H1 (cell line): ENCODE measurements at regions not wholly inside any gene's neighbourhood (a gene's known extent, or its start where the extent isn't known, plus 50 kb on each side); places are given as distances from the start of the nearest gene placed in this dataset.

Source experiments
- CTCF ChIA-PET: fragments of 300-600 bp; sonication (Branson Sonifier 250); formaldehyde crosslinking; loops from one replicate; lab custom pipeline; 2021; ENCODE audit not compliant: partially characterized antibody; lab: Charles Lee
- POLR2A ChIA-PET: fragments of 300-600 bp; sonication (Branson Sonifier 250); formaldehyde crosslinking; loops from one replicate; lab custom pipeline; 2021; ENCODE audit warnings: inconsistent platforms; ENCODE audit not compliant: partially characterized antibody; lab: Charles Lee
- DNase-seq, 2 experiments: peaks; one replicate each; pipeline versions ENCODE4 v3.0.0 to v3.0.0-alpha.2; 2010 to 2022; ENCODE audit warnings: low spot score in 2 of 2, low read depth in 1 of 2, mixed read lengths in 1 of 2
- FAIRE-seq: peaks from 2 replicates; lab custom pipeline; 2011; peaks lifted over from hg19 to GRCh38; lab: Jason Lieb, UNC
- H2AFZ ChIP-seq: 2 replicates; pipeline ENCODE4 v1.8.1; 2012; ENCODE audit warnings: low read length, inconsistent platforms
- H2AK5ac ChIP-seq: 2 replicates; pipeline ENCODE4 v1.6.1; 2013; ENCODE audit warnings: low read depth, low read length
- H2BK120ac ChIP-seq: replicated peaks from 2 replicates; pipeline ENCODE3; 2013; ENCODE audit warnings: low read depth, low read length, inconsistent platforms
- H2BK12ac ChIP-seq: 2 replicates; pipeline ENCODE4 v1.6.1; 2013; ENCODE audit warnings: low read depth, low read length
- H2BK15ac ChIP-seq: 2 replicates; pipeline ENCODE4 v1.6.1; 2013; ENCODE audit warnings: low read length
- H2BK20ac ChIP-seq: 2 replicates; pipeline ENCODE4 v1.6.1; 2013; ENCODE audit warnings: low read length
- H2BK5ac ChIP-seq: 2 replicates; pipeline ENCODE4 v1.6.1; 2013; ENCODE audit warnings: low read depth, low read length
- H3K14ac ChIP-seq: 2 replicates; pipeline ENCODE4 v1.6.1; 2013; ENCODE audit warnings: inconsistent platforms; ENCODE audit not compliant: insufficient read length
- H3K18ac ChIP-seq: 2 replicates; pipeline ENCODE4 v1.6.1; 2013; ENCODE audit warnings: low read length; ENCODE audit errors: extremely low read depth
- H3K23ac ChIP-seq: 2 replicates; pipeline ENCODE4 v1.6.1; 2013; ENCODE audit warnings: inconsistent platforms; ENCODE audit not compliant: insufficient read length
- H3K23me2 ChIP-seq: 2 replicates; pipeline ENCODE4 v1.6.1; 2013; ENCODE audit warnings: low read depth, low read length
- H3K27ac ChIP-seq: 2 replicates; pipeline ENCODE4 v1.6.1; 2011; ENCODE audit warnings: low read depth, low read length, inconsistent platforms
- H3K27me3 ChIP-seq, 4 experiments: replicated peaks in 1 of 4; 1 replicate in 1 of 4; 2 replicates in 3 of 4; pipeline versions ENCODE4 v1.6.1 to v1.8.1; 2011 to 2013; ENCODE audit warnings: low read length in 3 of 4, mild to moderate bottlenecking in 3 of 4, inconsistent platforms in 2 of 4, mixed read lengths in 2 of 4, moderate library complexity in 1 of 4; ENCODE audit not compliant: control insufficient read depth in 3 of 4, insufficient read depth in 3 of 4; ENCODE audit errors: extremely low read depth in 1 of 4
- H3K36me3 ChIP-seq, 4 experiments: 2 replicates each; pipeline versions ENCODE4 v1.6.1 to v1.8.1; 2011 to 2013; ENCODE audit warnings: mild to moderate bottlenecking in 4 of 4, low read length in 3 of 4, moderate library complexity in 2 of 4, control low read depth in 1 of 4, inconsistent platforms in 1 of 4; ENCODE audit not compliant: insufficient read depth in 4 of 4, control insufficient read depth in 2 of 4
- H3K4ac ChIP-seq: replicated peaks from 2 replicates; pipeline ENCODE3; 2013; ENCODE audit warnings: low read length, low read depth, mixed read lengths, inconsistent platforms; ENCODE audit not compliant: insufficient read length
- H3K4me1 ChIP-seq, 4 experiments: replicated peaks in 1 of 4; 1 replicate in 1 of 4; 2 replicates in 3 of 4; pipeline versions ENCODE4 v1.6.1 to v1.8.1; 2011 to 2013; ENCODE audit warnings: low read length in 3 of 4, inconsistent platforms in 2 of 4, mixed read lengths in 1 of 4; ENCODE audit not compliant: insufficient read depth in 4 of 4, control insufficient read depth in 3 of 4
- H3K4me2 ChIP-seq, 2 experiments: 2 replicates each; pipeline versions ENCODE4 v1.6.1 to v1.8.1; 2011 to 2013; ENCODE audit warnings: low read depth in 2 of 2, low read length in 2 of 2, control low read depth in 1 of 2, inconsistent platforms in 1 of 2, mild to moderate bottlenecking in 1 of 2; ENCODE audit not compliant: insufficient read depth in 1 of 2
- H3K4me3 ChIP-seq, 4 experiments: fragments of 200-600, 300-600 bp in 1 of 4; sonication (generic), shearing (Covaris generic), sonication (Bioruptor Twin) in 1 of 4; 2 replicates each; pipeline versions ENCODE4 v1.5.1 to v1.8.1; 2011 to 2016; ENCODE audit warnings: low read length in 4 of 4, low read depth in 3 of 4, control low read depth in 2 of 4, inconsistent platforms in 2 of 4, mild to moderate bottlenecking in 2 of 4, mixed read lengths in 1 of 4, moderate library complexity in 1 of 4; ENCODE audit not compliant: insufficient read depth in 2 of 4; ENCODE audit errors: extremely low read depth in 1 of 4
- H3K56ac ChIP-seq: replicated peaks from 2 replicates; pipeline ENCODE3; 2013; ENCODE audit warnings: low read depth, mild to moderate bottlenecking, mixed read lengths, low read length, inconsistent platforms; ENCODE audit not compliant: insufficient read length
- H3K79me1 ChIP-seq: 2 replicates; pipeline ENCODE4 v1.6.1; 2013; ENCODE audit warnings: low read depth, low read length, control low read depth
- H3K79me2 ChIP-seq, 2 experiments: 2 replicates each; pipeline versions ENCODE4 v1.6.1 to v1.8.1; 2012 to 2013; ENCODE audit warnings: low read length in 2 of 2, mild to moderate bottlenecking in 2 of 2, inconsistent platforms in 1 of 2; ENCODE audit not compliant: insufficient read depth in 2 of 2, control insufficient read depth in 1 of 2
- H3K9ac ChIP-seq, 4 experiments: replicated peaks in 1 of 4; 1 replicate in 1 of 4; 2 replicates in 3 of 4; pipeline versions ENCODE4 v1.6.1 to v1.8.1; 2011 to 2013; ENCODE audit warnings: low read depth in 3 of 4, low read length in 3 of 4, control low read depth in 2 of 4, mild to moderate bottlenecking in 2 of 4, moderate library complexity in 2 of 4, inconsistent platforms in 1 of 4; ENCODE audit errors: extremely low read depth in 1 of 4
- H3K9me3 ChIP-seq, 2 experiments: 2 replicates each; pipeline versions ENCODE4 v1.6.1 to v1.8.1; 2012 to 2013; ENCODE audit warnings: mild to moderate bottlenecking in 2 of 2, moderate library complexity in 2 of 2, control low read depth in 1 of 2, inconsistent platforms in 1 of 2, low read depth in 1 of 2, low read length in 1 of 2, mixed read lengths in 1 of 2; ENCODE audit not compliant: insufficient read depth in 2 of 2
- H4K20me1 ChIP-seq, 2 experiments: replicated peaks in 1 of 2; 2 replicates each; pipeline versions ENCODE3 to v1.8.1; 2011 to 2013; ENCODE audit warnings: inconsistent platforms in 2 of 2, low read length in 2 of 2, mild to moderate bottlenecking in 1 of 2; ENCODE audit not compliant: insufficient read depth in 2 of 2, control insufficient read depth in 1 of 2
- H4K5ac ChIP-seq: 2 replicates; pipeline ENCODE4 v1.6.1; 2013; ENCODE audit warnings: low read length, low read depth, mixed read lengths, inconsistent platforms; ENCODE audit not compliant: insufficient read length
- H4K8ac ChIP-seq: 2 replicates; pipeline ENCODE4 v1.8.0; 2013; ENCODE audit warnings: mild to moderate bottlenecking, moderate library complexity, low read length, inconsistent platforms; ENCODE audit not compliant: insufficient read depth; ENCODE audit errors: extremely low read depth
- H4K91ac ChIP-seq: replicated peaks from 2 replicates; pipeline ENCODE3; 2013; ENCODE audit warnings: low read length, mixed read lengths, inconsistent platforms; ENCODE audit not compliant: insufficient read length
- PHF8 ChIP-seq: fragments of 200-600 bp; sonication (generic); conservative IDR thresholded peaks from 2 replicates; pipeline ENCODE4 v1.7.1; 2012; ENCODE audit warnings: low read depth, mild to moderate bottlenecking, inconsistent platforms, low read length, moderate library complexity
- POLR2A ChIP-seq, 2 experiments: IDR thresholded peaks; 1 replicate in 1 of 2; 2 replicates in 1 of 2; pipeline ENCODE4 v1.6.1; 2011; ENCODE audit warnings: low read depth in 2 of 2, low read length in 2 of 2, mild to moderate bottlenecking in 2 of 2; ENCODE audit errors: control extremely low read depth in 1 of 2
- POLR2AphosphoS5 ChIP-seq: IDR thresholded peaks from 2 replicates; pipeline ENCODE4 v1.6.1; 2011; ENCODE audit warnings: low read depth, low read length
- SIX5 ChIP-seq: IDR thresholded peaks from 2 replicates; pipeline ENCODE4 v1.6.1; 2011; ENCODE audit warnings: mild to moderate bottlenecking, low read depth, low read length
- WGBS, 2 experiments: shearing (Covaris generic) in 1 of 2; methylation state at CpG; one replicate each; pipeline versions ENCODE4 v1.1.6 to v1.1.7; 2013 to 2015; ENCODE audit warnings: low lambda C conversion rate in 2 of 2, mixed read lengths in 2 of 2, inconsistent platforms in 1 of 2, low coverage in 1 of 2, missing lambda C conversion rate in 1 of 2; ENCODE audit not compliant: insufficient replicate concordance in 2 of 2, insufficient coverage in 1 of 2, insufficient read length in 1 of 2; ENCODE audit errors: extremely low coverage in 1 of 2, missing lambda C conversion rate in 1 of 2; 5-methylcytosine and 5-hydroxymethylcytosine counted together

- Histone ChIP-seq H3K4ac (no peak overlapping the region), H4K20me1 (no peaks in the 10 kb centered on the region), H3K79me2 (no peaks in the 10 kb centered on the region), H3K23ac (no peak overlapping the region), H3K27ac (no peak overlapping the region), H4K8ac (no peak overlapping the region), H3K14ac (no peak overlapping the region), H3K4me3 (no peak overlapping the region), H3K36me3 (no peaks in the 10 kb centered on the region), H3K23me2 (no peaks in the 10 kb centered on the region), H2BK20ac (no peak overlapping the region), H3K18ac (no peak overlapping the region), H3K9ac (no peak overlapping the region), H4K5ac (no peak overlapping the region), H3K27me3 (no peaks in the 10 kb centered on the region), H3K56ac (no peak overlapping the region), H3K4me1 (peaks cover 0 to 4% (median 0%) of the 10 kb centered on the region in 4 experiments; a peak in 2 of 7 replicates), H2AK5ac (no peak overlapping the region), H3K9me3 (no peaks in the 10 kb centered on the region), H2BK5ac (no peak overlapping the region), H3K4me2 (no peak overlapping the region), H2BK120ac (no peak overlapping the region), H2BK12ac (no peak overlapping the region), H3K79me1 (no peaks in the 10 kb centered on the region), H4K91ac (no peak overlapping the region), H2AFZ (no peak overlapping the region), H2BK15ac (no peak overlapping the region)
- TF ChIP-seq SIX5 (no peak), PHF8 (no peak), POLR2A (IDR thresholded peaks at IDR 0.05; ENCODE audit: control extremely low read depth in 1 of 2, low read depth in 2 of 2, low read length in 2 of 2) (no peak), POLR2AphosphoS5 (no peak)
- WGBS, 2 experiments, result 80% methylated on average over 3 of the region's 3 CpGs; no CpG with 5 or more reads in 1 of the 2 experiments
- no peak for DNase-seq
- FAIRE-seq, result no peak
- ChIA-PET CTCF (interaction anchor here (1.6 kb wide), 1 partner anchor 10 kb away, joined by 4 read pairs; no protein-coding TSS in a partner anchor), POLR2A (no interaction called here)
Observed at GRCh38 chr9:108133680-108134079, 644.1 kb upstream of the KLF4 start.
